ENCODE measurements at regions not wholly inside any gene's neighbourhood (a gene's known extent, or its start where the extent isn't known, plus 50 kb on each side); places are given as distances from the start of the nearest gene placed in this dataset.

DNA sequence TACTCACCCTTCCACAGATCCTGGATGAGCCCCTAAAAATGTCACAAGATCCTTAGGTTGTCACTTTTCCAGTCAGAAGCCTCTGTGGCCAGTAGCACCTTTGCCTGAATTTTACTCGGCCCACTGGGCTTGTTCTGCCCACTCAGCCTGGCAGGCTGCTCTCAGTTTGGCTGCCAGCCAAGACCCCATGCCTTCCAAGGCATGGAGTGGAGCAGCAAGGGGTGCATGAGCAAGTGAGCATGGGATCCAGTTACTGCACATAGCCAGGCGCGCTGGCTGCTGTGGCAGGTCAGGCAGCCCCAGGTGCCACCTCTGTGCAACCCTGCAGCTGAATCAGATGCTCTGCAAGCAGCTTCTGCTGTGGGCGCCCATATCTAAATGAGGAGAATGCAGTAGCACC lies 79.3 kb downstream of the CGGBP1 start:
- TF ChIP-seq, protein P1, sequence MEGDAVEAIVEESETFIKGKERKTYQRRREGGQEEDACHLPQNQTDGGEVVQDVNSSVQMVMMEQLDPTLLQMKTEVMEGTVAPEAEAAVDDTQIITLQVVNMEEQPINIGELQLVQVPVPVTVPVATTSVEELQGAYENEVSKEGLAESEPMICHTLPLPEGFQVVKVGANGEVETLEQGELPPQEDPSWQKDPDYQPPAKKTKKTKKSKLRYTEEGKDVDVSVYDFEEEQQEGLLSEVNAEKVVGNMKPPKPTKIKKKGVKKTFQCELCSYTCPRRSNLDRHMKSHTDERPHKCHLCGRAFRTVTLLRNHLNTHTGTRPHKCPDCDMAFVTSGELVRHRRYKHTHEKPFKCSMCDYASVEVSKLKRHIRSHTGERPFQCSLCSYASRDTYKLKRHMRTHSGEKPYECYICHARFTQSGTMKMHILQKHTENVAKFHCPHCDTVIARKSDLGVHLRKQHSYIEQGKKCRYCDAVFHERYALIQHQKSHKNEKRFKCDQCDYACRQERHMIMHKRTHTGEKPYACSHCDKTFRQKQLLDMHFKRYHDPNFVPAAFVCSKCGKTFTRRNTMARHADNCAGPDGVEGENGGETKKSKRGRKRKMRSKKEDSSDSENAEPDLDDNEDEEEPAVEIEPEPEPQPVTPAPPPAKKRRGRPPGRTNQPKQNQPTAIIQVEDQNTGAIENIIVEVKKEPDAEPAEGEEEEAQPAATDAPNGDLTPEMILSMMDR (conservative IDR thresholded peaks at IDR 0.05; ENCODE audit: low read depth, low read length) = no peak
- TF ChIP-seq EZH2 (IDR thresholded peaks at IDR 0.05; ENCODE audit: borderline replicate concordance, low read depth, low read length, poor library complexity, severe bottlenecking) = no peak
